ENCODE measurements at regions not wholly inside any gene's neighbourhood (a gene's known extent, or its start where the extent isn't known, plus 50 kb on each side); places are given as distances from the start of the nearest gene placed in this dataset.
"Not testable (repeated sequence)": the region's sequence is repeated elsewhere in the genome, so short reads cannot be mapped to it uniquely, and the experiment has no call there.

GRCh38 chr16:7278636-7279035 lies 54.0 kb upstream of the RBFOX1 start:
- DNase-seq (no peak), ATAC-seq (no peak)
- intact Hi-C loops (cut with micrococcal nuclease): no loop called here

DNA sequence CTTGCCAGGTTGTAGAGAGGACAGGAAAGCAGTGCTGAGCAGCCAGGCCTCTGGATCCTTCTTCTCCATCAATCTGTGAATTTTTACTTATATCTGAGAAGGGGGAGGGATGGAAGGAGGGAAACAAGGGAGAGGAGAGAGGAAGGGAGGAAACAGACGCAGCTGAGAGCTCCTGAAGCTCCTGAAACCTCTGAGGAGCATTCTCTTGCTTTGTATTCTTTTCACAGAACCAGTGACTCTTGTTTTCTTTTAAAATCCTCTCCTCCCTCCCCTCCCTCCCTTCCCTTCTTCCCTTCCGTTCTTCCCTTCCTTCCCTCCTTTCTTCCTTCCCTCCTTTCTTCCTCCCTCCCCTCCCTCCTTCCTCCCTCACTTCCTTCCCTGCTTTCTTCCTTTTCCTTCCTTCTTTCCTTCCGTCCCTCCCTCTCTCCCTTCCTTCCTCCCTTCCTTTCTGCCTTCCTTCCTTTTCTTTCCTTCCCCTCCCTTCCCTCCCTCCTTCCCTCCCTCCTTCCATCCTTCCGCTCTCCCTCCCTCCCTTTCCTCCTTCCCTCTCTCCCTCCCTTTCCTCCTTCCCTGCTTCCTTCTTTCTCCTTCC lies 60.0 kb upstream of the RBFOX1 start:
- DNase-seq (no peak), ATAC-seq (no peak)
- intact Hi-C loops (cut with micrococcal nuclease): no loop called here

DNA sequence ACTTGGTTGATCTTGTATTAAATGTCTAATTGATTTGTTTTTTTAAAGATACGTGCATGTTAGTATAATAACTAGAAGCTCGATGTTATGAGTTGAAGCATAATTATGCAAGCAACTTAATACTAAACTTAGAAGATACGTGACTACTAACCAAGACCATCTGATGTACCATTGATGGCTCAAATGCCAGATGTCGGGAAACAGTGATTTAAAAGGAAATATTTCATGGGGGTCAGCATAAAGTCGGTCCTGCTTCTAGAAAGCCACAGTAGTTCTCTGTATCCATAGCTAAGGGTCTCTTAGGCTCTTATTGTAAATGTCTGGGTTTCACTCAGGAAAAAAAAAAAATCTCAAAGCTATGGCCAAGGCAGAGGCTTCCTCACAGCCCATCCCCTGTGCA lies 61.2 kb upstream of the RBFOX1 start:
- ATAC-seq (no peak), DNase-seq (no peak)
- intact Hi-C loops (cut with micrococcal nuclease): no loop called here

- intact Hi-C loops (cut with micrococcal nuclease): no loop called here
- DNase-seq (no peak), ATAC-seq (no peak)
Observed at GRCh38 chr16:7270823-7271222, 61.8 kb upstream of the RBFOX1 start.

- no peak for ATAC-seq
- no peak for DNase-seq
- intact Hi-C loops (cut with micrococcal nuclease): no loop called here
Observed at GRCh38 chr16:7270006-7270405, 62.6 kb upstream of the RBFOX1 start.

DNA sequence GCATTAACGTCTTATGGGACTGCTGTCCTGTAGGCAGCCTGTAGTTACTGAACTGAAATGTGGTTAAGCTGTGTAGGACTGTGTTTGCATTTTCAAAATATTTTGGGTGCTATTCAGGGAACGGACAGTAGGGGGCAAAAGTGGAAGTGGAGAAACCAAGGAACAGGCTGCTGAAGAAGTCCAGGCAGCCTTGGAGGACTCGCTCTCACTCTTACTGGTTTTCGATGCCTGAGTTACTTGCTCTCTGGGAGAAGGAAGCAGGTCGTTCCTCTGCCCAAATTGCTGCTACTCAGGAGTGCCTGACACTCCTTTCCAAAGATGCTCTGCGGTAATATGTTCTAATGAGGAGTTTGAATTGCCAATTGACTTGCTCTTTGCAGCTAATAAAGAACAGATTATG lies 64.5 kb upstream of the RBFOX1 start:
- ATAC-seq: peak; percentile 60
- no peak for DNase-seq
- intact Hi-C loops (cut with micrococcal nuclease): loop anchor here (10.0 kb wide), 1 partner anchor 907 kb away; no protein-coding TSS in a partner anchor

DNA sequence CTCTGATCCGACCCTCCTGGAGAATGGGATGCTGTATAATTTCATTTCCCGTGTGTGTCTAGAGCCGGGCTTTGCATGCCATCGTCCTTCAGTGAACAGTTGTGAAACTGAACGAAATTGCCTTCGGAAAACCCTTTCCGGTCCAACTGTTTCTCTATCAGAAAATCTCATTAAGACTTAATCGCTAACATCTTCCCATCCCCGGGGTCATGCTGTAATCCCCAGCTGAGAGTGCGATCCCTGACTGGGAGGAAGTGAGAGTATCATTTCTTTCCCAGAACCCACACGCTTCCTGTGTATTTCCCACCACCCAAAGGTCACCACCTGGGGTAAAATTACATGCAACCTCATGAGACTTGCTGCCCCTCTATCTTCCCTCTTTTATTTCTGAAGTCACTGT lies 75.6 kb upstream of the RBFOX1 start:
- ATAC-seq (no peak), DNase-seq (no peak)
- intact Hi-C loops (cut with micrococcal nuclease): no loop called here

GRCh38 chr16:7246578-7246977 lies 86.1 kb upstream of the RBFOX1 start:
- intact Hi-C loops (cut with micrococcal nuclease): no loop called here
- ATAC-seq (no peak), DNase-seq (peak; percentile 43)

DNA sequence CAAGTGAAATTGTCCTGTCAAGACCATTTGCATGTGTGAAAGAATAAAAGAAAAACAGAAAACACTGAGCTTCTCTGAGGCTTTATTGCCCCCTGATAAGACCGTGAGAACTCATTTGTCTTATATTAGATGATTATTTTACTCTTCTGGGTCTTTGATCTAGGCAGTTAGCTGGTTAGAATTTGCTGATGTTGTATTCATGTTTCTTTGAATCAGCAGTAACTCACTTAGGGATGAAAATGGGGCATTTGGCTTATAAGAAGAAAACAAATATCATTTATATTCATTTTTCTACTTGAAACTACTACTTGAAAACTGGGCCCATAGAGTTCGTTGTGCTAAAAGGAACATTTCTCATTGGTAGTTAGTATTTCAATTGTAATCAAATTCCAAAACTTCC lies 93.1 kb upstream of the RBFOX1 start:
- intact Hi-C loops (cut with micrococcal nuclease): no loop called here
- DNase-seq (no peak), ATAC-seq (no peak)

DNA sequence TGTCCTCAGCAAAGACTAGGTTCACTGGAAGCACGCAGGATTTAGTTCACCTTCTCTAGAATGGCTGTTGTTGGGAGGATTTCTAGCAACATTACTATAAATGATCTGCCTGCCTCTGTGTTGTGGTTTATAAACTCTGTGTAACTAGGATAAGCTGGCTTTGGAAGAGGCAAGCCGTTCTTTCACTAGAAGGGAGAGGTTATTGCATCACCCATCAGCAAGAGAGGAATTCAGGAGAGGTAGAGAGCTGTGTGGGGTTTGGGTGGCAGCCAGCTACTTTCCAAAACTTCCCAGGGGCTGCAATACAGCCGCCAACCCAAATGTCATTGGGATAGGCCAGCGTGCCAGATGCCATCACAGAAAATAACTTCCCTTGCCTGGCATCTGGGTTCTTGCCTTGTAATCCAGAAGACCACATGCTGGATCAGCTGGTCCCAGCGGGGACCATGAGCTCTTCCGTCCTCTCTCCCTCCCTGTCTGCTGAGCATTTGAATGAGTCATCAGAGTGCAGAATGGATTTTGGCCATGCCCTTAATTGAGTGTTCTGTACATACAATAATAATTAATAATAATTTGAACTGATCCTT lies 95.7 kb upstream of the RBFOX1 start:
- DNase-seq (no peak), ATAC-seq (no peak)
- intact Hi-C loops (cut with micrococcal nuclease): no loop called here

DNA sequence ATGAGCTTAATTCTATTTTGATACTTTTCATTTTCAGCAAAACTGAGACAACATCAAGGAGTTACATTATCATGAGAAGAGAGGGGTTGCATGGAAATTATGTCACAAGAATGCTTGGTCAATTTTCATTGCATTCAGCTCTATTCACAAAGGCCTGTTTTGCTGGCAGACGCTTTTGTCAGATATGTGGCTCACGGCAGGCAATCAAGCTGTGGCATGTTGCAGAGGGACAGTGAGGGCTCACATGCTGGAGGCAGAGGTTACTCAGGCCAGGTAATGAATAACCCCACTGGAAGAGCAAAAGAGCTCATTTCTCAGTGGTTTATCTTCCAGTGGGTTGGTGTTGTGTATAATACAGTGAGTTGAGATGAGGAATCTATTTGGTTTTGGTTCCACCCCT lies 98.7 kb upstream of the RBFOX1 start:
- no peak for DNase-seq
- intact Hi-C loops (cut with micrococcal nuclease): no loop called here
- ATAC-seq: no peak

DNA sequence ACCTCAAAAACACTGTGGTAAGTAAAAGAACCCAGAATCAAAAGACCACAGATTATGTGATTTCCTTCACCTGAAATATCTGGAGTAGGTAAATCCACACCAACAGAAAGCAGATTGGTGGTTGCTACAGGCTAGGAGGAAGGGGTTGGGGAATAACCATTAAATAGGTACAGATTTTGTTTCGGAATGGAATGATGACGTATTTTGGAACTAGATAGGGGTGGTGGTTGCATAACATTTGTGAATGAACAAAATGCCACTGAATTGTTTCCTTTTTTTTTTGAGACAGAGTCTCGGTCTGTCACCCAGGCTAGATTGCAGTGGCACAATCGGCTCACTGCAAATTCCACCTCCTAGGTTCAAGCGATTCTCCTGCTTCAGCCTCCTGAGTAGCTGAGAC lies 100.9 kb upstream of the RBFOX1 start:
- intact Hi-C loops (cut with micrococcal nuclease): no loop called here
- DNase-seq (no peak), ATAC-seq (no peak)

DNA sequence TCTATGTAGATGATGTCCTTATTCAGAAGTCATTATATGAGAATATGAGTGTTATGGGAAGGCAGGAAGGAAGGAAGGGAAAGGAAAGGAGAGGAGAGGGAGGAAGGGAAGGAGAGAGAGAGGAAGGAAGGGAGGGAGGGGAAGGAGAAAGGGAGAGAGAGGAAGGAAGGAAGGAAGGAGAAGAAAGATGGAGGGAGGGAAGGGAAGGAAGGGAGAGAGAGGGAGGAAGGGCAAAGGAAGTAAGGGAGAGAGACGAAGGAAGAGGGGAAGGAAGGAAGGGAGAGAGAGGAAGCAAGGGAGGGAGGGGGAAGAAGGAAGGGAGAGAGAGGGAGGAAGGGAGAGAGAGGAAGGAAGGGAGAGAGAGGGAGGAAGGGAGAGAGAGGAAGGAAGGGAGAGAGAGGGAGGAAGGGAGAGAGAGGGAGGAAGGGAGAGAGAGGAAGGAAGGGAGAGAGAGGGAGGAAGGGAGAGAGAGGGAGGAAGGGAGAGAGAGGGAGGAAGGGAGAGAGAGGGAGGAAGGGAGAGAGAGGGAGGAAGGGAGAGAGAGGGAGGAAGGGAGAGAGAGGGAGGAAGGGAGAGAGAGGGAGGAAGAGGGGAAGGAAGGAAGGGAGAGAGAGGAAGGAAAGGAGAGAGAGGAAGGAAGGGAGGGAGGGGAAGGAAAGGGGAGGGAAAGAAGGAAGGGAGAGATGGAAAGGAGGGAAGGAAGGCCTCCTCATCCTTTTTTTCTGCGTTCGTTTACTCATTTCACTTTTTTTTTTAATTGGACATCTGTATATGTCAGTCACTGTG lies 103.0 kb upstream of the RBFOX1 start:
- DNase-seq; intact Hi-C loops (cut with micrococcal nuclease); ATAC-seq: not testable (repeated sequence)

DNA sequence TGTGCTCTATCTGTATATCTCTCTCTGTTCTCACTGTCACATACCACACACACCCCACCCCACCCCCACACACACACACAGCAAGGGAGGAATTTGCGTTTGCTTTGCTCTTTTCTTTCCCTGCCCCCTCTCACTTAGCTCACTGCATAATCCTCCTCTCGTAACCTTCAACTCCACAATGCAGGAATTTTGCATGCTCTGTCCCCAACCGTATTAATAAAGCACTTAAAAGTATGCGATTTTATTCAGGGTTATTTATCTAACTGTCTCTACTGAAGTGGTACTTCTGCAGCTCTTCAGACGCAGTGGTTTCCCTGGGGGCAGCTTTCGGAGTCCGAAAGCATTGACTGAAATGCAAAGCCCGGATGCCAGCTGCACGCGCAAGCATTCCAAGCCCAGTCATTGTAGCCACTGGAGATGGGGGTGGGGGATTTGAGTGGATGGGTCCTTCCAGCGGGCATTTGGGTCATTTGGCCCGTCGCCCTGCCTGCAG lies 105.4 kb upstream of the RBFOX1 start:
- intact Hi-C loops (cut with micrococcal nuclease): no loop called here
- peak; percentile 26 for DNase-seq
- no peak for ATAC-seq

DNA sequence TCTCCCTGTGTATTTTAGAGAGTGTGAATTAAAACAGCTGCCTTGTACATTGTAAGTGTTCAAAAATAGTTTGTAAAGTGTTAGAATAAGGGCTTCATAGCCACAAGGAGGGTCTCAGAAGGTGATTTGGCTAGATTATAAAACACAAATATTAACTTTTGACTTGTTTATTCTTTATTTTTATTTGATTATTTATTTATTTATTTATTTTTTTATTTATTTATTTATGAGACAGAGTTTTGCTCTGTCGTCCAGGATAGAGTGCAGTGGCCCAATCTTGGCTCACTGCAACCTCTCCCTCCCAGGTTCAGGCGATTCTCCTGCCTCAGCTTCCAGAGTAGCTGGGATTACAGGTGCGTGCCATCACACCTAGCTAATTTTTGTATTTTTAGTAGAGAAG lies 111.5 kb upstream of the RBFOX1 start:
- no peak for ATAC-seq
- DNase-seq: no peak
- intact Hi-C loops (cut with micrococcal nuclease): no loop called here

GRCh38 chr16:7218936-7219335 lies 113.7 kb upstream of the RBFOX1 start:
- ATAC-seq: no peak
- intact Hi-C loops (cut with micrococcal nuclease): no loop called here
- DNase-seq: no peak

GRCh38 chr16:7217797-7218196 lies 114.8 kb upstream of the RBFOX1 start:
- DNase-seq (no peak), ATAC-seq (no peak)
- intact Hi-C loops (cut with micrococcal nuclease): no loop called here

DNA sequence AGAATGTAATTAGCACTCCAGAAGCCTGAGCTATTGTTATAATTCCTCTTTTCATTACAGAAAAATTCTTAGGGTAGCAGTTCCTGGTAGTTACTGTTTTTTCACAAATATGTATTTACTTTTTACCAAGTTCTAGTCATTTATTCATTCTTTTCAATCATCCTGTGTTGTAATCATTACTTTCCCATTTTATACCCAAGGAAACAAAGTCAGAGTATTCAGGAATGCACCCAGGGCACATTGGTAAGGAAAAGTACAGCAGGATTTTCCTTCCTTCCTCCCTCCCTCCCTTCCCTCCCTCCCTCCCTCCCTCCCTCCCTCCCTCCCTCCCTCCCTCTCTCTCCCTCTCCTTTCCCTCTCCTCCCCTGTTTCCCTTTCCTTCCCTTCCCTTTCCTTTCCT lies 115.9 kb upstream of the RBFOX1 start:
- no peak for ATAC-seq
- no peak for DNase-seq
- intact Hi-C loops (cut with micrococcal nuclease): no loop called here

GRCh38 chr16:7211781-7212180 lies 120.9 kb upstream of the RBFOX1 start:
- intact Hi-C loops (cut with micrococcal nuclease): no loop called here
- ATAC-seq (no peak), DNase-seq (no peak)

DNA sequence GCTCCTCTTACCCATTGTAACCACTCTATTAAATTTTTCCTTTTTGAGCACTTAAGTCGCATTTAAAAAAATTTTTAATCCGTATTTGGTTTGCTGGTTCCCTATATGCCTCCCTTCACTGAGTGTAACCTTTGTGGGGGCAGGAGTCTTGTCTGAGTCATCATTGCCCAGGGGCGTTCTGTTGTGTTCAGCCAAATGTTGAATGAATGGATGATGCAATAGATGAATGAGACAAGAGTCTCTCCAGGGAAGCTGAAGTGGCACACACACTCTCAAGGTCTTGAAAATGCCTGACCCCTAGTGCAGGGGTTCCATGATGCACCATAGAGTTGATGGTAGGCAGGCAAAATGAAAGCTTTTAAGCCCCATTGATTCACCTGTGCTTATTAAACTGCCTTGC lies 123.0 kb upstream of the RBFOX1 start:
- ATAC-seq: no peak
- intact Hi-C loops (cut with micrococcal nuclease): no loop called here
- no peak for DNase-seq

- DNase-seq: no peak
- intact Hi-C loops (cut with micrococcal nuclease): no loop called here
- no peak for ATAC-seq
Observed at GRCh38 chr16:7206469-7206868, 126.2 kb upstream of the RBFOX1 start.
